Fibroblast of skin of left biceps (primary cell): ENCODE measurements at regions not wholly inside any gene's neighbourhood (a gene's known extent, or its start where the extent isn't known, plus 50 kb on each side); places are given as distances from the start of the nearest gene placed in this dataset.
"Not testable (repeated sequence)": the region's sequence is repeated elsewhere in the genome, so short reads cannot be mapped to it uniquely, and the experiment has no call there.

Source experiments
- DNase-seq, 2 experiments: peaks; one replicate each; pipeline ENCODE4 v3.0.0-alpha.2; 2013; ENCODE audit warnings: low read depth in 2 of 2

- DNase-seq: no peak
Measured at GRCh38 chr13:99738626-99739025, 232.9 kb downstream of the ZIC5 start.

- DNase-seq: no peak
Measured at GRCh38 chr13:99737481-99738245, 233.9 kb downstream of the ZIC5 start.

GRCh38 chr13:99736541-99736940 is 235.0 kb downstream of the ZIC5 start:
- no peak for DNase-seq

- no peak for DNase-seq
Measured at GRCh38 chr13:99734013-99734693, 232.9 kb downstream of the TM9SF2 start.

GRCh38 chr13:99733346-99733745 is 232.1 kb downstream of the TM9SF2 start:
- DNase-seq: no peak

- DNase-seq: no peak
Measured at GRCh38 chr13:99731747-99732146, 230.5 kb downstream of the TM9SF2 start.

GRCh38 chr13:99730403-99730802 is 229.1 kb downstream of the TM9SF2 start:
- no peak for DNase-seq

GRCh38 chr13:99729745-99730144 is 228.5 kb downstream of the TM9SF2 start:
- no peak for DNase-seq

GRCh38 chr13:99727651-99728050 is 226.4 kb downstream of the TM9SF2 start:
- not testable (repeated sequence) for DNase-seq

- no peak for DNase-seq
Measured at GRCh38 chr13:99726282-99726894, 225.1 kb downstream of the TM9SF2 start.

- no peak for DNase-seq
Measured at GRCh38 chr13:99725644-99726043, 224.4 kb downstream of the TM9SF2 start.

GRCh38 chr13:99724633-99725517 is 223.6 kb downstream of the TM9SF2 start:
- DNase-seq: no peak

GRCh38 chr13:99723878-99724277 is 222.6 kb downstream of the TM9SF2 start:
- no peak for DNase-seq

- DNase-seq: no peak
Measured at GRCh38 chr13:99722931-99723330, 221.7 kb downstream of the TM9SF2 start.

GRCh38 chr13:99722338-99722818 is 221.1 kb downstream of the TM9SF2 start:
- DNase-seq: no peak

GRCh38 chr13:99721606-99722337 is 220.5 kb downstream of the TM9SF2 start:
- DNase-seq: no peak

GRCh38 chr13:99717959-99718674 is 216.8 kb downstream of the TM9SF2 start:
- no peak for DNase-seq

GRCh38 chr13:99709134-99709533 is 207.9 kb downstream of the TM9SF2 start:
- DNase-seq: no peak

GRCh38 chr13:99704390-99704789 is 203.1 kb downstream of the TM9SF2 start:
- no peak for DNase-seq

GRCh38 chr13:99703908-99704307 is 202.6 kb downstream of the TM9SF2 start:
- DNase-seq: no peak
